ENCODE measurements at regions not wholly inside any gene's neighbourhood (a gene's known extent, or its start where the extent isn't known, plus 50 kb on each side); places are given as distances from the start of the nearest gene placed in this dataset.

GRCh38 chr5:133883916-133884315 lies 84.5 kb downstream of the C5orf15 start:
- no peak for TF ChIP-seq ZFP3 (CRISPR knock-in tag; IDR thresholded peaks at IDR 0.05)
- TF ChIP-seq ZNF8 (CRISPR knock-in tag; IDR thresholded peaks at IDR 0.05) = no peak
- TF ChIP-seq ZNF565 (CRISPR knock-in tag; conservative IDR thresholded peaks at IDR 0.05; ENCODE audit: low read depth) = no peak
- TF ChIP-seq GLIS3 (CRISPR knock-in tag; IDR thresholded peaks at IDR 0.05) = no peak
- no peak for TF ChIP-seq PPARA (CRISPR knock-in tag; IDR thresholded peaks at IDR 0.05; ENCODE audit: borderline replicate concordance)
- no peak for TF ChIP-seq ZNF70 (CRISPR knock-in tag; IDR thresholded peaks at IDR 0.05)
- TF ChIP-seq TCF4 (CRISPR knock-in tag; IDR thresholded peaks at IDR 0.05; ENCODE audit: borderline replicate concordance) = no peak
- TF ChIP-seq BACH2 (CRISPR knock-in tag; IDR thresholded peaks at IDR 0.05; ENCODE audit: borderline replicate concordance) = no peak
- TF ChIP-seq ESRRG (CRISPR knock-in tag; IDR thresholded peaks at IDR 0.05) = no peak
- TF ChIP-seq PATZ1 (CRISPR knock-in tag; IDR thresholded peaks at IDR 0.05; ENCODE audit: borderline replicate concordance) = no peak
- TF ChIP-seq ISL1 (CRISPR knock-in tag; IDR thresholded peaks at IDR 0.05) = no peak
- no peak for TF ChIP-seq CSRNP3 (CRISPR knock-in tag; IDR thresholded peaks at IDR 0.05)
- TF ChIP-seq ZC3H10 (CRISPR knock-in tag; IDR thresholded peaks at IDR 0.05) = no peak
- TF ChIP-seq, protein P1, sequence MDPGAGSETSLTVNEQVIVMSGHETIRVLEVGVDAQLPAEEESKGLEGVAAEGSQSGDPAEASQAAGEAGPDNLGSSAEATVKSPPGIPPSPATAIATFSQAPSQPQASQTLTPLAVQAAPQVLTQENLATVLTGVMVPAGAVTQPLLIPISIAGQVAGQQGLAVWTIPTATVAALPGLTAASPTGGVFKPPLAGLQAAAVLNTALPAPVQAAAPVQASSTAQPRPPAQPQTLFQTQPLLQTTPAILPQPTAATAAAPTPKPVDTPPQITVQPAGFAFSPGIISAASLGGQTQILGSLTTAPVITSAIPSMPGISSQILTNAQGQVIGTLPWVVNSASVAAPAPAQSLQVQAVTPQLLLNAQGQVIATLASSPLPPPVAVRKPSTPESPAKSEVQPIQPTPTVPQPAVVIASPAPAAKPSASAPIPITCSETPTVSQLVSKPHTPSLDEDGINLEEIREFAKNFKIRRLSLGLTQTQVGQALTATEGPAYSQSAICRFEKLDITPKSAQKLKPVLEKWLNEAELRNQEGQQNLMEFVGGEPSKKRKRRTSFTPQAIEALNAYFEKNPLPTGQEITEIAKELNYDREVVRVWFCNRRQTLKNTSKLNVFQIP (CRISPR knock-in tag; IDR thresholded peaks at IDR 0.05; ENCODE audit: borderline replicate concordance, low read depth) = no peak
- TF ChIP-seq, protein P2, sequence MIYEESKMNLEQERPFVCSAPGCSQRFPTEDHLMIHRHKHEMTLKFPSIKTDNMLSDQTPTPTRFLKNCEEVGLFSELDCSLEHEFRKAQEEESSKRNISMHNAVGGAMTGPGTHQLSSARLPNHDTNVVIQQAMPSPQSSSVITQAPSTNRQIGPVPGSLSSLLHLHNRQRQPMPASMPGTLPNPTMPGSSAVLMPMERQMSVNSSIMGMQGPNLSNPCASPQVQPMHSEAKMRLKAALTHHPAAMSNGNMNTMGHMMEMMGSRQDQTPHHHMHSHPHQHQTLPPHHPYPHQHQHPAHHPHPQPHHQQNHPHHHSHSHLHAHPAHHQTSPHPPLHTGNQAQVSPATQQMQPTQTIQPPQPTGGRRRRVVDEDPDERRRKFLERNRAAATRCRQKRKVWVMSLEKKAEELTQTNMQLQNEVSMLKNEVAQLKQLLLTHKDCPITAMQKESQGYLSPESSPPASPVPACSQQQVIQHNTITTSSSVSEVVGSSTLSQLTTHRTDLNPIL (CRISPR knock-in tag; IDR thresholded peaks at IDR 0.05; ENCODE audit: low read depth) = no peak
- no peak for ATAC-seq

- TF ChIP-seq ZNF70 (CRISPR knock-in tag; IDR thresholded peaks at IDR 0.05) (no peak), ISL1 (CRISPR knock-in tag; IDR thresholded peaks at IDR 0.05) (no peak), RARB (CRISPR knock-in tag; IDR thresholded peaks at IDR 0.05) (no peak), CSRNP3 (CRISPR knock-in tag; IDR thresholded peaks at IDR 0.05) (no peak), ZNF565 (CRISPR knock-in tag; conservative IDR thresholded peaks at IDR 0.05; ENCODE audit: low read depth) (no peak), SNAI2 (CRISPR knock-in tag; IDR thresholded peaks at IDR 0.05) (no peak)
- ATAC-seq = no peak
These were observed 85.6 kb downstream of the C5orf15 start for GRCh38 chr5:133882846-133883245.

DNA sequence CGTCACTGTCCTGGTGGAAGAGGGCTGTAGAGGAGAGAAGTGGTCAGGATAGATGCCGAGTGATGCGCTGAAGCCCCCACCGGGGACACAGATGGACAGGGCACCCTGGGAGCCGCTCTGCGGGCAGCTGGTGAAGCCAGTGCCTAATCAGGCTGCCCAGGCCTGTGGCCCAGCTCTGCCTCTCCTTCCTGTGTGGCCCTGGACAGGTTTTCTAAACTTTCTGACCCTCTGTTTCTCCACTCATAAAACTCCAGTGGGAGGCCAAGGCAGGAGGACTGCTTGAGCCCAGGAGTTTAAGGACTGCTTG lies 86.1 kb downstream of the C5orf15 start:
- no peak for ATAC-seq
- TF ChIP-seq PATZ1 (CRISPR knock-in tag; IDR thresholded peaks at IDR 0.05; ENCODE audit: borderline replicate concordance) (no peak), RARB (CRISPR knock-in tag; IDR thresholded peaks at IDR 0.05) (no peak), ESRRG (CRISPR knock-in tag; IDR thresholded peaks at IDR 0.05) (no peak), ARNTL (CRISPR knock-in tag; IDR thresholded peaks at IDR 0.05; ENCODE audit: borderline replicate concordance, low read depth) (no peak), TCF4 (CRISPR knock-in tag; IDR thresholded peaks at IDR 0.05; ENCODE audit: borderline replicate concordance) (no peak), PPARA (CRISPR knock-in tag; IDR thresholded peaks at IDR 0.05; ENCODE audit: borderline replicate concordance) (no peak), ZNF565 (CRISPR knock-in tag; conservative IDR thresholded peaks at IDR 0.05; ENCODE audit: low read depth) (no peak), CSDC2 (CRISPR knock-in tag; IDR thresholded peaks at IDR 0.05) (no peak)
- TF ChIP-seq, protein P2 (CRISPR knock-in tag; IDR thresholded peaks at IDR 0.05; ENCODE audit: low read depth) = no peak
- TF ChIP-seq, protein P1 (CRISPR knock-in tag; IDR thresholded peaks at IDR 0.05; ENCODE audit: borderline replicate concordance, low read depth) = no peak
